Esophagus mucosa (tissue), 1 donor: ENCODE measurements at regions not wholly inside any gene's neighbourhood (a gene's known extent, or its start where the extent isn't known, plus 50 kb on each side); places are given as distances from the start of the nearest gene placed in this dataset.

ENCODE experiments used
- ATAC-seq: fragments of 200-7000 bp; cut with Tn5 transposase; one replicate; pipeline ENCODE4 v1.9.1; 2020
- donor health status: DM: yes; HTN: yes; CAD: no.

DNA sequence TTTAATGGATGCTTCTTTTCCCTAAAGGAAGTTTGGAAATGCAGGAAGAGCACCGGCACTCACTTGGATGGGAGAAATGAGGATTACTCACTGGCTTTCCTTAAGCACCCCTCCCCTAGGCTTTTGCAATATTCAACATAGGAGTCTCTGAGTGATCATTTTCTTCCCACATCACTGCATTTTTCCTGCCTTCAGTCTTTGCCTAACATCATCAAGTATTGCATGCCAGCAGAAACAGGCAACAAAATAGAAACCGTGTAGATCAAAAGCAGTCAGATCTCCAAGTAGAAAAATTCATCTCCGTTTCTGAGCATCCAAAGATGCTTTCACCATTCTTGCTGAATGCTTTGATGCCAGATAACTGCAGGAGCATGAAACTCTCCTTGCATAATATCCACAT is 119.9 kb downstream of the ADCYAP1R1 start:
- no peak for ATAC-seq

DNA sequence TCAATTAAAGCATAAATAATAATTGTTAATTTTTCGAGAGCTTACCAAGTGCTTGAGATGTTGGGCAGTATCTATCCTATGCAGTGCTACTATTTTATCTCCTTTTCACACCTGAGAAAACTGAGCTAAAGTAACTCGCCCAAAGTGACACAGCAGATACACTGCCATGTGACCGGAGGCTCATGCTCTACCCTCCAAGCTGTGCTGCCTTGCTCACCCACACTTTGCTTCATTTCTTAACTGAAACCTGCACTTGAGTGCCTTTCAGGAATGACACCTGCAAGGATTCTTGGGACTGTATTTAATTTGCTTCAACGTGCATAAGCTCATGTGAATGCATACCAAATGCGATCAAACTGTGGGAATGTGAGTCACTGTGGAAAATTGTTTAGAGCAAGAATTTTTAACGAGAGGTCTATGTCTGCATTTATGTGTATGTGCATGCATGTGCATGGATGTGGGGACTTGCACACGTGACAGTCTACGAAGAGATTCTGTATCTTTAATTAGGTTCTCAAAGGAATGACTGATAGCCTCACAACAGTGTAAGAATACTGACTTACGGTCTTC is 119.2 kb downstream of the ADCYAP1R1 start:
- ATAC-seq: no peak
